HepG2 (cell line): ENCODE measurements at regions not wholly inside any gene's neighbourhood (a gene's known extent, or its start where the extent isn't known, plus 50 kb on each side); places are given as distances from the start of the nearest gene placed in this dataset.

Source experiments
- ARHGAP35 ChIP-seq: sonication (generic); formaldehyde crosslinking; IDR thresholded peaks from 2 replicates; pipeline ENCODE4 v1.9.0; 2022; ENCODE audit warnings: mild to moderate bottlenecking, inconsistent platforms, moderate library complexity, missing genetic modification reagents, borderline replicate concordance
- ARID4A ChIP-seq: sonication (generic); formaldehyde crosslinking; IDR thresholded peaks from 2 replicates; pipeline ENCODE4 v1.5.0; 2020; ENCODE audit warnings: mild to moderate bottlenecking, missing genetic modification reagents, borderline replicate concordance
- ATM ChIP-seq: fragments of 450-650 bp; IDR thresholded peaks from 2 replicates; pipeline ENCODE4 v1.7.1; 2017; ENCODE audit warnings: mild to moderate bottlenecking, borderline replicate concordance
- FOXA1 ChIP-seq, 2 experiments: fragments of 450-650 bp in 1 of 2; sonication (generic) in 1 of 2; formaldehyde crosslinking in 1 of 2; IDR thresholded peaks; 2 replicates each; pipeline versions ENCODE4 v1.4.0 to v1.6.1; 2016 to 2020; ENCODE audit warnings: missing genetic modification reagents in 1 of 2
- FOXP4 ChIP-seq: sonication (generic); formaldehyde crosslinking; IDR thresholded peaks from 2 replicates; pipeline ENCODE4 v1.4.0; 2020; ENCODE audit warnings: missing genetic modification reagents
- JDP2 ChIP-seq: sonication (generic); formaldehyde crosslinking; IDR thresholded peaks from 2 replicates; pipeline ENCODE4 v1.8.1; 2022; ENCODE audit warnings: missing genetic modification reagents, borderline replicate concordance
- KDM2A ChIP-seq: sonication (generic); formaldehyde crosslinking; IDR thresholded peaks from 2 replicates; pipeline ENCODE4 v1.4.0; 2020; ENCODE audit warnings: low read depth, missing genetic modification reagents, borderline replicate concordance
- MIER2 ChIP-seq: IDR thresholded peaks from 2 replicates; pipeline ENCODE4 v1.6.1; 2016; ENCODE audit warnings: missing biosample characterization, missing genetic modification reagents
- MIER3 ChIP-seq: IDR thresholded peaks from 2 replicates; pipeline ENCODE4 v1.6.1; 2016; ENCODE audit warnings: missing compliant biosample characterization, borderline replicate concordance
- NR2F6 ChIP-seq, 2 experiments: IDR thresholded peaks; 2 replicates each; pipeline ENCODE4 v1.6.1; 2016; ENCODE audit warnings: antibody characterized with exemption in 1 of 2, mild to moderate bottlenecking in 1 of 2
- PRPF4 ChIP-seq: fragments of 200-400 bp; formaldehyde crosslinking; IDR thresholded peaks from 2 replicates; pipeline ENCODE4 v1.6.1; 2016; ENCODE audit warnings: low read length, low read depth; ENCODE audit not compliant: poor library complexity, severe bottlenecking
- ZBTB20 ChIP-seq: sonication (generic); formaldehyde crosslinking; IDR thresholded peaks from 2 replicates; pipeline ENCODE4 v1.8.1; 2023; ENCODE audit warnings: missing genetic modification reagents, low read depth, mild to moderate bottlenecking, borderline replicate concordance
- ZBTB49 ChIP-seq: sonication (generic); formaldehyde crosslinking; IDR thresholded peaks from 2 replicates; pipeline ENCODE4 v1.4.0; 2020; ENCODE audit warnings: missing genetic modification reagents, borderline replicate concordance
- ZFP36L1 ChIP-seq: sonication (generic); formaldehyde crosslinking; IDR thresholded peaks from 2 replicates; pipeline ENCODE4 v1.8.0; 2022; ENCODE audit warnings: mild to moderate bottlenecking, missing genetic modification reagents, moderate library complexity
- ZNF260 ChIP-seq: sonication (generic); formaldehyde crosslinking; IDR thresholded peaks from 2 replicates; pipeline ENCODE4 v1.4.0; 2020; ENCODE audit warnings: missing genetic modification reagents, low read depth, mild to moderate bottlenecking, borderline replicate concordance
- ZNF329 ChIP-seq: sonication (generic); formaldehyde crosslinking; IDR thresholded peaks from 2 replicates; pipeline ENCODE4 v1.9.0; 2021; ENCODE audit warnings: low read depth, mild to moderate bottlenecking, missing genetic modification reagents
- ZNF414 ChIP-seq: sonication (generic); formaldehyde crosslinking; IDR thresholded peaks from 2 replicates; pipeline ENCODE4 v1.5.0; 2020; ENCODE audit warnings: missing genetic modification reagents
- ZNF614 ChIP-seq: IDR thresholded peaks from 2 replicates; pipeline ENCODE4 v1.6.1; 2018; ENCODE audit warnings: missing biosample characterization, missing genetic modification reagents, inconsistent platforms, borderline replicate concordance

- peak; percentile 95 for TF ChIP-seq NR2F6 (IDR thresholded peaks at IDR 0.05)
- TF ChIP-seq NR2F6 (CRISPR knock-in tag; IDR thresholded peaks at IDR 0.05) = peak; percentile 97
- TF ChIP-seq FOXA1 (IDR thresholded peaks at IDR 0.05) = no peak
- peak; percentile 97 for TF ChIP-seq FOXA1 (CRISPR knock-in tag; IDR thresholded peaks at IDR 0.05)
- TF ChIP-seq ZNF614 (CRISPR knock-in tag) = peak; percentile 95; the same call in 1 of the 2 replicates
- peak; percentile 89; the same call in 1 of the 2 replicates for TF ChIP-seq ARHGAP35 (CRISPR knock-in tag)
- peak; percentile 13; the same call in 1 of the 2 replicates for TF ChIP-seq ZNF329
- no peak for TF ChIP-seq ZNF260
- TF ChIP-seq MIER2 (CRISPR knock-in tag) = peak; percentile 76
- TF ChIP-seq PRPF4 = peak; percentile 8
- TF ChIP-seq KDM2A (CRISPR knock-in tag) = peak; percentile 88
- TF ChIP-seq ZFP36L1 (CRISPR knock-in tag) = peak; percentile 71; the same call in 1 of the 2 replicates
- TF ChIP-seq ZNF414 (CRISPR knock-in tag) = peak; percentile 84
- TF ChIP-seq ZBTB49 (CRISPR knock-in tag) = peak; percentile 54
- TF ChIP-seq ARID4A (CRISPR knock-in tag) = peak; percentile 74; the same call in 1 of the 2 replicates
- TF ChIP-seq ATM = no peak
- TF ChIP-seq JDP2 (CRISPR knock-in tag) = peak; percentile 34; the same call in 1 of the 2 replicates
- TF ChIP-seq FOXP4 = peak; percentile 99
- peak; percentile 80; the same call in 1 of the 2 replicates for TF ChIP-seq MIER3 (CRISPR knock-in tag)
- TF ChIP-seq ZBTB20 = peak; percentile 83; the same call in 1 of the 2 replicates
These were observed 292.5 kb downstream of the SOX9 start (continued) for GRCh38 chr17:72413077-72414031.
